Peyer's patch (tissue), 4 donors: ENCODE measurements at regions not wholly inside any gene's neighbourhood (a gene's known extent, or its start where the extent isn't known, plus 50 kb on each side); places are given as distances from the start of the nearest gene placed in this dataset.
A peak's percentile ranks its signal among the peaks of the same experiment; 100 is the strongest.

Experiments used
- DNase-seq, 3 donors: peaks; one replicate each; pipeline ENCODE4 v3.0.0-alpha.2; 2017 to 2019
- H3K27ac ChIP-seq, 4 donors: fragments of 200-600 bp; sonication (generic); one replicate each; pipeline ENCODE4 v1.5.1; 2016 to 2019
- H3K27me3 ChIP-seq, 2 donors: fragments of 200-600 bp; sonication (generic); one replicate each; pipeline ENCODE4 v1.5.1; 2019
- H3K36me3 ChIP-seq, 3 donors: fragments of 200-600 bp; sonication (generic); one replicate each; pipeline ENCODE4 v1.5.1; 2016 to 2019
- H3K4me1 ChIP-seq, 4 donors: fragments of 200-600 bp; sonication (generic); one replicate each; pipeline ENCODE4 v1.5.1; 2016 to 2019
- H3K4me3 ChIP-seq, 4 donors: fragments of 200-600 bp; sonication (generic); 1 replicate in 3 of 4; 2 replicates in 1 of 4; pipeline ENCODE4 v1.5.1; 2016 to 2019; ENCODE audit warnings: mild to moderate bottlenecking in 1 of 4
- H3K9me3 ChIP-seq, 4 donors: fragments of 200-600 bp; sonication (generic); one replicate each; pipeline ENCODE4 v1.5.1; 2016 to 2019; ENCODE audit warnings: mild to moderate bottlenecking in 1 of 4
- CTCF ChIP-seq, 6 experiments: fragments of 450-650 bp in 4 of 6; fragments of 200-600 bp in 2 of 6; sonication (generic) in 1 of 6; IDR thresholded peaks; one replicate each; pipeline ENCODE4 v1.5.1; 2017 to 2019; ENCODE audit warnings: antibody characterized with exemption in 6 of 6, mild to moderate bottlenecking in 3 of 6, moderate library complexity in 1 of 6
- POLR2A ChIP-seq, 2 donors: fragments of 450-650 bp; IDR thresholded peaks; one replicate each; pipeline ENCODE4 v1.5.1; 2017; ENCODE audit warnings: antibody characterized with exemption in 2 of 2, mild to moderate bottlenecking in 2 of 2, moderate library complexity in 2 of 2

- TF ChIP-seq POLR2A (IDR thresholded peaks at IDR 0.05) (no peak), CTCF (IDR thresholded peaks at IDR 0.05) (peak in 3 of 6 experiments; percentile 4 to 36 (median 16))
Observed at GRCh38 chr3:102529452-102529851, 94.6 kb downstream of the ZPLD1 start.

GRCh38 chr3:102530415-102531181 is 95.8 kb downstream of the ZPLD1 start:
- H3K36me3 ChIP-seq: no peaks in the 10 kb centered on the region
- H3K9me3 ChIP-seq: no peaks in the 10 kb centered on the region
- H3K27ac ChIP-seq: no peak overlapping the region
- TF ChIP-seq CTCF (IDR thresholded peaks at IDR 0.05) (no peak), POLR2A (IDR thresholded peaks at IDR 0.05) (no peak)
- H3K27me3 ChIP-seq: no peaks in the 10 kb centered on the region
- DNase-seq: no peak
- no peaks in the 10 kb centered on the region for H3K4me1 ChIP-seq
- no peak overlapping the region for H3K4me3 ChIP-seq

More at GRCh38 chr3:102529452-102529851, 94.6 kb downstream of the ZPLD1 start:
- no peak overlapping the region for H3K4me3 ChIP-seq
- no peak overlapping the region for H3K27ac ChIP-seq
- H3K27me3 ChIP-seq: no peaks in the 10 kb centered on the region
- H3K4me1 ChIP-seq: no peaks in the 10 kb centered on the region
- no peak for DNase-seq
- H3K9me3 ChIP-seq: no peaks in the 10 kb centered on the region
- H3K36me3 ChIP-seq: no peaks in the 10 kb centered on the region

GRCh38 chr3:102531686-102532085 is 96.9 kb downstream of the ZPLD1 start:
- H3K4me1 ChIP-seq: no peaks in the 10 kb centered on the region
- TF ChIP-seq CTCF (IDR thresholded peaks at IDR 0.05) (no peak), POLR2A (IDR thresholded peaks at IDR 0.05) (no peak)
- H3K9me3 ChIP-seq: no peaks in the 10 kb centered on the region
- DNase-seq: no peak
- H3K27me3 ChIP-seq: no peaks in the 10 kb centered on the region
- no peak overlapping the region for H3K4me3 ChIP-seq
- H3K27ac ChIP-seq: no peak overlapping the region
- no peaks in the 10 kb centered on the region for H3K36me3 ChIP-seq

GRCh38 chr3:102532901-102533300 is 98.1 kb downstream of the ZPLD1 start:
- Histone ChIP-seq H3K4me1 (no peaks in the 10 kb centered on the region), H3K36me3 (no peaks in the 10 kb centered on the region), H3K27me3 (no peaks in the 10 kb centered on the region), H3K27ac (no peak overlapping the region), H3K4me3 (no peak overlapping the region), H3K9me3 (no peaks in the 10 kb centered on the region)
- TF ChIP-seq CTCF (IDR thresholded peaks at IDR 0.05): no peak
- TF ChIP-seq POLR2A (IDR thresholded peaks at IDR 0.05): no peak
- no peak for DNase-seq

- H3K9me3 ChIP-seq: no peaks in the 10 kb centered on the region
- H3K4me1 ChIP-seq: no peaks in the 10 kb centered on the region
- DNase-seq: no peak
- H3K27ac ChIP-seq: no peak overlapping the region
- no peaks in the 10 kb centered on the region for H3K36me3 ChIP-seq
- no peak for TF ChIP-seq CTCF (IDR thresholded peaks at IDR 0.05)
- no peak for TF ChIP-seq POLR2A (IDR thresholded peaks at IDR 0.05)
- H3K27me3 ChIP-seq: no peaks in the 10 kb centered on the region
- H3K4me3 ChIP-seq: no peak overlapping the region
Observed at GRCh38 chr3:102533784-102534183, 99.0 kb downstream of the ZPLD1 start.
